ENCODE measurements at regions not wholly inside any gene's neighbourhood (a gene's known extent, or its start where the extent isn't known, plus 50 kb on each side); places are given as distances from the start of the nearest gene placed in this dataset.

DNA sequence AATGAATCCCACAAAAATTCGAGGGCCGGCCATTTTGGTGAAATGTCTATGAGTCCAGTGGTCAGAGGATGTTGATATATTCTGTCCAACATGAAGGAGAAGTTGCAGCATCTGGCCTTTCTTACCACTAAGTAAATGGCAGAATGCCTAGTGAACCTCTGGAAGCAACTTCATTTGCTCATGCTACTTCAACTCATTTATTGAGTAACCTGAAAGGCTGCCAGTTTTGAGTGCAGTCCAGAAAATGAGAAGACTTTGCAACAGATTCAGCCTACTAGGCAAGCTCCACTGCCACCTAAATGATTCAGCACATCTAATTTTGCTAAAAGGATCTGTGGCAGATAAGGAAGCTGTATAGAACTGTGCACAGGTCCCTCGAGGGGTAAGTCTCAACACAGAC is 265.0 kb downstream of the OPA1 start:
- TF ChIP-seq GATA2 (IDR thresholded peaks at IDR 0.05; ENCODE audit: low read depth, low read length) (no peak), GATA3 (IDR thresholded peaks at IDR 0.05; ENCODE audit: low read depth, low read length) (no peak)

All from SH-SY5Y (cell line).